ENCODE measurements at regions not wholly inside any gene's neighbourhood (a gene's known extent, or its start where the extent isn't known, plus 50 kb on each side); places are given as distances from the start of the nearest gene placed in this dataset.

DNA sequence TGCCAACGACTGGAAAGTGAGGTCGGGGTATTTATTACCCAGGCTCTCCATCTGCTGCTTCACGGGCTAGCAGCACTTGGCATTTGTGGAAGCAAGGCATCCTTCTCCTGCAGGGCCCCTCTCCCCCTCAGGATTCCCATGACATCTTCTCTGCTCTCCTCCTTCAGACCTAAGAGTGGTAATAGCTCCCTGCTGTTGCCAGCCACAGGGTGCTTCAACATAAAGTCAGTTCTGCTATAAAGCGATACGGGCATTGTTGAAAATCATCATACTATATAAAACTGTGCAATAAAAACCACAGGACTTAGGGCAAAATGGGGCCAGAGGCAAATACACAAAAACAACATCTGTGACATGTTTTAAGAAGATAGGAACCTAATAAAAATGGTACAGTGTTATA, 391.8 kb upstream of the ADAMTS9 start:
- no peak overlapping the region; a peak in 1 of 4 replicates for H3K27ac ChIP-seq (ENCODE audit: low read depth in 2 of 2, low read length in 1 of 2)
- peaks cover 0 to 19% of the 10 kb centered on the region in 2 experiments; a peak in 2 of 4 replicates for H3K4me1 ChIP-seq (ENCODE audit: control insufficient read depth in 1 of 2, insufficient read depth in 2 of 2, low read depth in 1 of 2, low read length in 1 of 2)
- POLR2A ChIA-PET: no interaction called here
- no peak for DNase-seq
- H3K27me3 ChIP-seq (ENCODE audit: insufficient read depth): no peaks in the 10 kb centered on the region
- CTCF ChIA-PET: interaction anchor here (1.4 kb wide), 1 partner anchor 91 kb away, joined by 6 read pairs; no protein-coding TSS in a partner anchor
- TF ChIP-seq SMC3 (IDR thresholded peaks at IDR 0.05; ENCODE audit: low read depth, low read length) (no peak), NFIC (IDR thresholded peaks at IDR 0.05; ENCODE audit: borderline replicate concordance) (no peak), SIN3A (IDR thresholded peaks at IDR 0.05; ENCODE audit: borderline replicate concordance, low read depth, low read length) (no peak), RCOR1 (IDR thresholded peaks at IDR 0.05; ENCODE audit: low read length) (no peak), EZH2phosphoT487 (IDR thresholded peaks at IDR 0.05; ENCODE audit: borderline replicate concordance, low read depth) (no peak), FOSL2 (IDR thresholded peaks at IDR 0.05; ENCODE audit: borderline replicate concordance, low read depth) (no peak), RFX5 (IDR thresholded peaks at IDR 0.05; ENCODE audit: low read length) (no peak), GATA2 (CRISPR knock-in tag; IDR thresholded peaks at IDR 0.05) (no peak)
- TF ChIP-seq, protein P1, sequence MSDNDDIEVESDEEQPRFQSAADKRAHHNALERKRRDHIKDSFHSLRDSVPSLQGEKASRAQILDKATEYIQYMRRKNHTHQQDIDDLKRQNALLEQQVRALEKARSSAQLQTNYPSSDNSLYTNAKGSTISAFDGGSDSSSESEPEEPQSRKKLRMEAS (IDR thresholded peaks at IDR 0.05; ENCODE audit: low read depth): no peak
- TF ChIP-seq, protein P2, sequence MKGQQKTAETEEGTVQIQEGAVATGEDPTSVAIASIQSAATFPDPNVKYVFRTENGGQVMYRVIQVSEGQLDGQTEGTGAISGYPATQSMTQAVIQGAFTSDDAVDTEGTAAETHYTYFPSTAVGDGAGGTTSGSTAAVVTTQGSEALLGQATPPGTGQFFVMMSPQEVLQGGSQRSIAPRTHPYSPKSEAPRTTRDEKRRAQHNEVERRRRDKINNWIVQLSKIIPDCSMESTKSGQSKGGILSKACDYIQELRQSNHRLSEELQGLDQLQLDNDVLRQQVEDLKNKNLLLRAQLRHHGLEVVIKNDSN (IDR thresholded peaks at IDR 0.05; ENCODE audit: borderline replicate concordance, low read depth): no peak
- 79% methylated on average over 3 of the region's 5 CpGs for WGBS (ENCODE audit: low lambda C conversion rate)
- H3K4me2 ChIP-seq: no peak overlapping the region
- H4K20me1 ChIP-seq (ENCODE audit: insufficient read depth): no peaks in the 10 kb centered on the region
- H3K9me2 ChIP-seq: no peaks in the 10 kb centered on the region
- H2AFZ ChIP-seq (ENCODE audit: low read depth): no peak overlapping the region
- no peaks in the 10 kb centered on the region for H3K79me2 ChIP-seq (ENCODE audit: insufficient read depth)
- peaks cover 3% of the 10 kb centered on the region for H3F3A ChIP-seq (replicated peaks; ENCODE audit: insufficient read depth)
- H3K36me3 ChIP-seq (replicated peaks in 1 of 2; ENCODE audit: control insufficient read depth in 1 of 2, insufficient read depth in 2 of 2, low read length in 1 of 2): no peaks in the 10 kb centered on the region
- no peaks in the 10 kb centered on the region for H3K9me3 ChIP-seq
- no peak overlapping the region for H3K4me3 ChIP-seq (ENCODE audit: low read depth in 2 of 2, low read length in 1 of 2)
- no peak overlapping the region for H3K9ac ChIP-seq

DNA sequence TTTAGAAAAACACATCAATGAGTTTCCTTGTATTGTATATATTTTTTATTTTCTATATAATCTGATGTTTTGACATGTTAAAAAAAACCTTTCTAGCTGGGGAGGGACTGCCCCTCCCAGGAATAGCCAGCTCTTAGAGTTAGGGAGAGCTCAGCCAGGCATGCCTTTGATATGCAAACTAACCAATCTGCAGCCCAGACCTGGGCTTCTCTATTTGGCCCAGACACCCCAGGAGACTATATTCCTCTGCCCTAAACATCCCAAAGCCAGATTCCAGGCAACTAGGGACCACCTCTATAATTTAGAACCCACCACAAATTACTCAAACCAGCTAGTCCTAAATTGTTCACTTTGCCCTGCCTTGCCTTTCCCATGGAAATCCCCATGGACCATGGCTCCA, 390.9 kb upstream of the ADAMTS9 start:
- Histone ChIP-seq H3K9me3 (no peaks in the 10 kb centered on the region), H3K79me2 (ENCODE audit: insufficient read depth) (no peaks in the 10 kb centered on the region), H3F3A (replicated peaks; ENCODE audit: insufficient read depth) (peaks cover 3% of the 10 kb centered on the region), H2AFZ (ENCODE audit: low read depth) (no peak overlapping the region), H4K20me1 (ENCODE audit: insufficient read depth) (no peaks in the 10 kb centered on the region), H3K9me2 (no peaks in the 10 kb centered on the region), H3K9ac (no peak overlapping the region), H3K27me3 (ENCODE audit: insufficient read depth) (no peaks in the 10 kb centered on the region), H3K4me1 (ENCODE audit: control insufficient read depth in 1 of 2, insufficient read depth in 2 of 2, low read depth in 1 of 2, low read length in 1 of 2) (peaks cover 0 to 19% of the 10 kb centered on the region in 2 experiments; a peak in 2 of 4 replicates), H3K27ac (ENCODE audit: low read depth in 2 of 2, low read length in 1 of 2) (no peak overlapping the region), H3K4me3 (ENCODE audit: low read depth in 2 of 2, low read length in 1 of 2) (no peak overlapping the region), H3K36me3 (replicated peaks in 1 of 2; ENCODE audit: control insufficient read depth in 1 of 2, insufficient read depth in 2 of 2, low read length in 1 of 2) (no peaks in the 10 kb centered on the region), H3K4me2 (no peak overlapping the region)
- DNase-seq: no peak
- CTCF ChIA-PET: interaction anchor here (1.4 kb wide), 1 partner anchor 91 kb away, joined by 6 read pairs; no protein-coding TSS in a partner anchor
- POLR2A ChIA-PET: no interaction called here
- TF ChIP-seq RCOR1 (IDR thresholded peaks at IDR 0.05; ENCODE audit: low read length): no peak
- TF ChIP-seq, protein P3, sequence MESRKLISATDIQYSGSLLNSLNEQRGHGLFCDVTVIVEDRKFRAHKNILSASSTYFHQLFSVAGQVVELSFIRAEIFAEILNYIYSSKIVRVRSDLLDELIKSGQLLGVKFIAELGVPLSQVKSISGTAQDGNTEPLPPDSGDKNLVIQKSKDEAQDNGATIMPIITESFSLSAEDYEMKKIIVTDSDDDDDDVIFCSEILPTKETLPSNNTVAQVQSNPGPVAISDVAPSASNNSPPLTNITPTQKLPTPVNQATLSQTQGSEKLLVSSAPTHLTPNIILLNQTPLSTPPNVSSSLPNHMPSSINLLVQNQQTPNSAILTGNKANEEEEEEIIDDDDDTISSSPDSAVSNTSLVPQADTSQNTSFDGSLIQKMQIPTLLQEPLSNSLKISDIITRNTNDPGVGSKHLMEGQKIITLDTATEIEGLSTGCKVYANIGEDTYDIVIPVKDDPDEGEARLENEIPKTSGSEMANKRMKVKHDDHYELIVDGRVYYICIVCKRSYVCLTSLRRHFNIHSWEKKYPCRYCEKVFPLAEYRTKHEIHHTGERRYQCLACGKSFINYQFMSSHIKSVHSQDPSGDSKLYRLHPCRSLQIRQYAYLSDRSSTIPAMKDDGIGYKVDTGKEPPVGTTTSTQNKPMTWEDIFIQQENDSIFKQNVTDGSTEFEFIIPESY (IDR thresholded peaks at IDR 0.05; ENCODE audit: borderline replicate concordance, low read depth): no peak
- TF ChIP-seq, protein P4, sequence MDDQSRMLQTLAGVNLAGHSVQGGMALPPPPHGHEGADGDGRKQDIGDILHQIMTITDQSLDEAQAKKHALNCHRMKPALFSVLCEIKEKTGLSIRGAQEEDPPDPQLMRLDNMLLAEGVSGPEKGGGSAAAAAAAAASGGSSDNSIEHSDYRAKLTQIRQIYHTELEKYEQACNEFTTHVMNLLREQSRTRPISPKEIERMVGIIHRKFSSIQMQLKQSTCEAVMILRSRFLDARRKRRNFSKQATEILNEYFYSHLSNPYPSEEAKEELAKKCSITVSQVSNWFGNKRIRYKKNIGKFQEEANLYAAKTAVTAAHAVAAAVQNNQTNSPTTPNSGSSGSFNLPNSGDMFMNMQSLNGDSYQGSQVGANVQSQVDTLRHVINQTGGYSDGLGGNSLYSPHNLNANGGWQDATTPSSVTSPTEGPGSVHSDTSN (IDR thresholded peaks at IDR 0.05): no peak
- TF ChIP-seq NFIC (IDR thresholded peaks at IDR 0.05; ENCODE audit: borderline replicate concordance): no peak
- TF ChIP-seq, protein P5, sequence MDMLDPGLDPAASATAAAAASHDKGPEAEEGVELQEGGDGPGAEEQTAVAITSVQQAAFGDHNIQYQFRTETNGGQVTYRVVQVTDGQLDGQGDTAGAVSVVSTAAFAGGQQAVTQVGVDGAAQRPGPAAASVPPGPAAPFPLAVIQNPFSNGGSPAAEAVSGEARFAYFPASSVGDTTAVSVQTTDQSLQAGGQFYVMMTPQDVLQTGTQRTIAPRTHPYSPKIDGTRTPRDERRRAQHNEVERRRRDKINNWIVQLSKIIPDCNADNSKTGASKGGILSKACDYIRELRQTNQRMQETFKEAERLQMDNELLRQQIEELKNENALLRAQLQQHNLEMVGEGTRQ (IDR thresholded peaks at IDR 0.05; ENCODE audit: borderline replicate concordance, low read depth, low read length): no peak
- TF ChIP-seq, protein P6, sequence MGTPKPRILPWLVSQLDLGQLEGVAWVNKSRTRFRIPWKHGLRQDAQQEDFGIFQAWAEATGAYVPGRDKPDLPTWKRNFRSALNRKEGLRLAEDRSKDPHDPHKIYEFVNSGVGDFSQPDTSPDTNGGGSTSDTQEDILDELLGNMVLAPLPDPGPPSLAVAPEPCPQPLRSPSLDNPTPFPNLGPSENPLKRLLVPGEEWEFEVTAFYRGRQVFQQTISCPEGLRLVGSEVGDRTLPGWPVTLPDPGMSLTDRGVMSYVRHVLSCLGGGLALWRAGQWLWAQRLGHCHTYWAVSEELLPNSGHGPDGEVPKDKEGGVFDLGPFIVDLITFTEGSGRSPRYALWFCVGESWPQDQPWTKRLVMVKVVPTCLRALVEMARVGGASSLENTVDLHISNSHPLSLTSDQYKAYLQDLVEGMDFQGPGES (IDR thresholded peaks at IDR 0.05; ENCODE audit: low read depth, low read length): no peak
